IPS-15b (cell line): ENCODE measurements at regions not wholly inside any gene's neighbourhood (a gene's known extent, or its start where the extent isn't known, plus 50 kb on each side); places are given as distances from the start of the nearest gene placed in this dataset.
"Not testable (repeated sequence)": the region's sequence is repeated elsewhere in the genome, so short reads cannot be mapped to it uniquely, and the experiment has no call there.

ENCODE experiments used
- H3K27me3 ChIP-seq: one replicate; pipeline ENCODE4 v1.6.1; 2013; ENCODE audit warnings: low read length; ENCODE audit not compliant: control insufficient read depth, insufficient read depth
- H3K36me3 ChIP-seq: one replicate; pipeline ENCODE4 v1.6.1; 2013; ENCODE audit warnings: low read length; ENCODE audit not compliant: control insufficient read depth, insufficient read depth
- H3K4me1 ChIP-seq: one replicate; pipeline ENCODE4 v1.6.1; 2013; ENCODE audit warnings: mild to moderate bottlenecking, low read length; ENCODE audit not compliant: control insufficient read depth, insufficient read depth
- H3K4me3 ChIP-seq: one replicate; pipeline ENCODE4 v1.5.1; 2013; ENCODE audit warnings: low read depth, low read length
- H3K9ac ChIP-seq: one replicate; pipeline ENCODE4 v1.6.1; 2013; ENCODE audit warnings: low read depth, mild to moderate bottlenecking, low read length
- H3K9me3 ChIP-seq: one replicate; pipeline ENCODE4 v1.6.1; 2013; ENCODE audit warnings: mild to moderate bottlenecking, low read length; ENCODE audit not compliant: control insufficient read depth, insufficient read depth

GRCh38 chr12:90683871-90684270 lies 271.1 kb downstream of the CCER1 start:
- Histone ChIP-seq H3K4me3 (no peak overlapping the region), H3K27me3 (no peaks in the 10 kb centered on the region), H3K9ac (no peak overlapping the region), H3K9me3 (no peaks in the 10 kb centered on the region), H3K4me1 (no peaks in the 10 kb centered on the region), H3K36me3 (no peaks in the 10 kb centered on the region)

GRCh38 chr12:90682398-90682797 lies 272.6 kb downstream of the CCER1 start:
- Histone ChIP-seq H3K4me3 (no peak overlapping the region), H3K9me3 (no peaks in the 10 kb centered on the region), H3K4me1 (no peaks in the 10 kb centered on the region), H3K27me3 (no peaks in the 10 kb centered on the region), H3K9ac (no peak overlapping the region), H3K36me3 (no peaks in the 10 kb centered on the region)

- Histone ChIP-seq H3K4me1 (no peaks in the 10 kb centered on the region), H3K27me3 (no peaks in the 10 kb centered on the region), H3K9ac (no peak overlapping the region), H3K36me3 (no peaks in the 10 kb centered on the region), H3K9me3 (no peaks in the 10 kb centered on the region), H3K4me3 (no peak overlapping the region)
Measured at GRCh38 chr12:90679674-90680073, 275.3 kb downstream of the CCER1 start.

GRCh38 chr12:90677552-90677951 lies 277.4 kb downstream of the CCER1 start:
- Histone ChIP-seq H3K9ac (no peak overlapping the region), H3K4me1 (no peaks in the 10 kb centered on the region), H3K27me3 (no peaks in the 10 kb centered on the region), H3K9me3 (no peaks in the 10 kb centered on the region), H3K4me3 (no peak overlapping the region), H3K36me3 (no peaks in the 10 kb centered on the region)

GRCh38 chr12:90677055-90677454 lies 277.9 kb downstream of the CCER1 start:
- Histone ChIP-seq H3K4me3 (no peak overlapping the region), H3K9me3 (no peaks in the 10 kb centered on the region), H3K9ac (no peak overlapping the region), H3K36me3 (no peaks in the 10 kb centered on the region), H3K4me1 (no peaks in the 10 kb centered on the region), H3K27me3 (no peaks in the 10 kb centered on the region)

- Histone ChIP-seq H3K27me3 (no peaks in the 10 kb centered on the region), H3K4me3 (no peak overlapping the region), H3K36me3 (no peaks in the 10 kb centered on the region), H3K9ac (no peak overlapping the region), H3K4me1 (no peaks in the 10 kb centered on the region), H3K9me3 (no peaks in the 10 kb centered on the region)
Measured at GRCh38 chr12:90675106-90675505, 279.9 kb downstream of the CCER1 start.

GRCh38 chr12:90672081-90672480 lies 282.9 kb downstream of the CCER1 start:
- H3K9me3 ChIP-seq: no peaks in the 10 kb centered on the region
- no peaks in the 10 kb centered on the region for H3K27me3 ChIP-seq
- H3K36me3 ChIP-seq: no peaks in the 10 kb centered on the region
- no peak overlapping the region for H3K4me3 ChIP-seq
- no peak overlapping the region for H3K9ac ChIP-seq
- no peaks in the 10 kb centered on the region for H3K4me1 ChIP-seq

GRCh38 chr12:90663949-90664348 lies 291.0 kb downstream of the CCER1 start:
- H3K9me3 ChIP-seq, H3K36me3 ChIP-seq, H3K4me1 ChIP-seq, H3K27me3 ChIP-seq, H3K4me3 ChIP-seq, H3K9ac ChIP-seq: not testable (repeated sequence)

- H3K4me1 ChIP-seq: no peaks in the 10 kb centered on the region
- no peaks in the 10 kb centered on the region for H3K27me3 ChIP-seq
- no peak overlapping the region for H3K9ac ChIP-seq
- H3K9me3 ChIP-seq: no peaks in the 10 kb centered on the region
- H3K4me3 ChIP-seq: no peak overlapping the region
- H3K36me3 ChIP-seq: no peaks in the 10 kb centered on the region
Measured at GRCh38 chr12:90659060-90659459, 295.9 kb downstream of the CCER1 start.

GRCh38 chr12:90653040-90653439 lies 301.9 kb downstream of the CCER1 start:
- Histone ChIP-seq H3K9ac (no peak overlapping the region), H3K4me1 (no peaks in the 10 kb centered on the region), H3K27me3 (no peaks in the 10 kb centered on the region), H3K36me3 (no peaks in the 10 kb centered on the region), H3K9me3 (no peaks in the 10 kb centered on the region), H3K4me3 (no peak overlapping the region)

- Histone ChIP-seq H3K9ac (no peak overlapping the region), H3K9me3 (no peaks in the 10 kb centered on the region), H3K4me3 (no peak overlapping the region), H3K27me3 (no peaks in the 10 kb centered on the region), H3K4me1 (no peaks in the 10 kb centered on the region), H3K36me3 (no peaks in the 10 kb centered on the region)
Measured at GRCh38 chr12:90652280-90652679, 302.7 kb downstream of the CCER1 start.

GRCh38 chr12:90645181-90645580 lies 309.8 kb downstream of the CCER1 start:
- no peak overlapping the region for H3K4me3 ChIP-seq
- peaks cover 3% of the 10 kb centered on the region for H3K4me1 ChIP-seq
- no peaks in the 10 kb centered on the region for H3K27me3 ChIP-seq
- no peaks in the 10 kb centered on the region for H3K36me3 ChIP-seq
- no peaks in the 10 kb centered on the region for H3K9me3 ChIP-seq
- H3K9ac ChIP-seq: no peak overlapping the region
